ENCODE measurements at regions not wholly inside any gene's neighbourhood (a gene's known extent, or its start where the extent isn't known, plus 50 kb on each side); places are given as distances from the start of the nearest gene placed in this dataset.

GRCh38 chr1:221886311-221886710, 144.4 kb upstream of the DUSP10 start:
- no peak for TF ChIP-seq POLR2AphosphoS5 (IDR thresholded peaks at IDR 0.05)
- no peak for TF ChIP-seq POLR2A (IDR thresholded peaks at IDR 0.05)
- TF ChIP-seq EP300 (IDR thresholded peaks at IDR 0.05; ENCODE audit: low read depth) = no peak
- TF ChIP-seq CTCF (IDR thresholded peaks at IDR 0.05) = no peak
- H3K36me3 ChIP-seq = no peaks in the 10 kb centered on the region
- DNase-seq = no peak
- H3K27ac ChIP-seq = no peak overlapping the region
- intact Hi-C loops (cut with DNase I; ENCODE audit: low total_unique reads) (no loop called here), in situ Hi-C loops (cut with MboI; ENCODE audit: low pct_ligation_motif_present in 1 of 4, low pct_unique_long_range_greater_than_20kb in 1 of 4, low sequenced_read_pairs in 3 of 4) (no loop called here)
- H3K27me3 ChIP-seq = no peaks in the 10 kb centered on the region
- WGBS, 2 donors (ENCODE audit: low coverage in 1 of 2) = 80 to 93% methylated on average over 2 of the region's 2 CpGs
- no peak overlapping the region for H3K4me3 ChIP-seq
- no peaks in the 10 kb centered on the region for H3K9me3 ChIP-seq
- H3K4me1 ChIP-seq = peaks cover 0 to 7% (median 0%) of the 10 kb centered on the region in 4 donors

- 79% methylated on average over 3 of the region's 3 CpGs; no CpG with 5 or more reads in 1 of the 2 donors for WGBS, 2 donors (ENCODE audit: low coverage in 1 of 2)
- intact Hi-C loops (cut with DNase I; ENCODE audit: low total_unique reads) (no loop called here), in situ Hi-C loops (cut with MboI; ENCODE audit: low pct_ligation_motif_present in 1 of 4, low pct_unique_long_range_greater_than_20kb in 1 of 4, low sequenced_read_pairs in 3 of 4) (no loop called here)
- Histone ChIP-seq H3K36me3 (peaks cover 0 to 1% (median 0%) of the 10 kb centered on the region in 4 donors), H3K27ac (no peak overlapping the region), H3K4me3 (no peak overlapping the region), H3K4me1 (peaks cover 0 to 7% (median 0%) of the 10 kb centered on the region in 4 donors), H3K27me3 (no peaks in the 10 kb centered on the region), H3K9me3 (no peaks in the 10 kb centered on the region)
- DNase-seq = no peak
- TF ChIP-seq CTCF (IDR thresholded peaks at IDR 0.05) = no peak
- TF ChIP-seq EP300 (IDR thresholded peaks at IDR 0.05; ENCODE audit: low read depth) = no peak
- no peak for TF ChIP-seq POLR2AphosphoS5 (IDR thresholded peaks at IDR 0.05)
Observed at GRCh38 chr1:221884821-221885220, 142.9 kb upstream of the DUSP10 start.

GRCh38 chr1:221881805-221882581, 140.1 kb upstream of the DUSP10 start:
- Histone ChIP-seq H3K4me1 (peaks cover 0 to 4% (median 0%) of the 10 kb centered on the region in 4 donors), H3K27ac (no peak overlapping the region), H3K9me3 (no peaks in the 10 kb centered on the region), H3K36me3 (peaks cover 0 to 1% (median 0%) of the 10 kb centered on the region in 4 donors), H3K27me3 (no peaks in the 10 kb centered on the region), H3K4me3 (no peak overlapping the region)
- intact Hi-C loops (cut with DNase I; ENCODE audit: low total_unique reads) = no loop called here
- TF ChIP-seq CTCF (IDR thresholded peaks at IDR 0.05) (no peak), POLR2AphosphoS5 (IDR thresholded peaks at IDR 0.05) (no peak), POLR2A (IDR thresholded peaks at IDR 0.05) (no peak), EP300 (IDR thresholded peaks at IDR 0.05; ENCODE audit: low read depth) (no peak)
- in situ Hi-C loops (cut with MboI; ENCODE audit: low pct_ligation_motif_present in 1 of 4, low pct_unique_long_range_greater_than_20kb in 1 of 4, low sequenced_read_pairs in 3 of 4) = no loop called here
- no peak for DNase-seq
- WGBS, 2 donors (ENCODE audit: low coverage in 1 of 2) = 75 to 86% methylated on average over 5 of the region's 5 CpGs

- 20 to 76% methylated on average over 1 of the region's 1 CpG for WGBS, 2 donors (ENCODE audit: low coverage in 1 of 2)
- in situ Hi-C loops (cut with MboI; ENCODE audit: low pct_ligation_motif_present in 1 of 4, low pct_unique_long_range_greater_than_20kb in 1 of 4, low sequenced_read_pairs in 3 of 4) = no loop called here
Observed at GRCh38 chr1:221880182-221880581, 138.3 kb upstream of the DUSP10 start.

More at GRCh38 chr1:221880182-221880581, 138.3 kb upstream of the DUSP10 start:
- no peak for DNase-seq
- TF ChIP-seq EP300 (IDR thresholded peaks at IDR 0.05; ENCODE audit: low read depth) = no peak
- no peak for TF ChIP-seq POLR2A (IDR thresholded peaks at IDR 0.05)
- no peak for TF ChIP-seq CTCF (IDR thresholded peaks at IDR 0.05)
- TF ChIP-seq POLR2AphosphoS5 (IDR thresholded peaks at IDR 0.05) = no peak
- H3K27me3 ChIP-seq = no peaks in the 10 kb centered on the region
- H3K9me3 ChIP-seq = no peaks in the 10 kb centered on the region
- intact Hi-C loops (cut with DNase I; ENCODE audit: low total_unique reads) = no loop called here
- H3K36me3 ChIP-seq = peaks cover 0 to 1% (median 0%) of the 10 kb centered on the region in 4 donors
- H3K27ac ChIP-seq = no peak overlapping the region
- H3K4me1 ChIP-seq = no peaks in the 10 kb centered on the region
- H3K4me3 ChIP-seq = no peak overlapping the region
